Esophagus (tissue), 2 donors: ENCODE measurements at regions not wholly inside any gene's neighbourhood (a gene's known extent, or its start where the extent isn't known, plus 50 kb on each side); places are given as distances from the start of the nearest gene placed in this dataset.
"Not testable (repeated sequence)": the region's sequence is repeated elsewhere in the genome, so short reads cannot be mapped to it uniquely, and the experiment has no call there.

Experiments used
- H3K27ac ChIP-seq, 2 donors: one replicate each; pipeline ENCODE4 v1.5.1; 2013; ENCODE audit warnings: low read depth in 2 of 2, mild to moderate bottlenecking in 2 of 2, inconsistent platforms in 1 of 2, low read length in 1 of 2, moderate library complexity in 1 of 2
- H3K27me3 ChIP-seq, 2 donors: one replicate each; pipeline ENCODE4 v1.6.1; 2013; ENCODE audit warnings: low read length in 2 of 2, control low read depth in 1 of 2, mild to moderate bottlenecking in 1 of 2; ENCODE audit not compliant: insufficient read depth in 2 of 2, control insufficient read depth in 1 of 2
- H3K36me3 ChIP-seq, 2 donors: one replicate each; pipeline ENCODE4 v1.6.1; 2013; ENCODE audit warnings: low read length in 1 of 2; ENCODE audit not compliant: control insufficient read depth in 2 of 2, insufficient read depth in 2 of 2
- H3K4me1 ChIP-seq, 2 donors: one replicate each; pipeline ENCODE4 v1.6.1; 2013; ENCODE audit warnings: low read length in 1 of 2; ENCODE audit not compliant: control insufficient read depth in 2 of 2, insufficient read depth in 2 of 2
- H3K4me3 ChIP-seq, 2 donors: one replicate each; pipeline ENCODE4 v1.5.1; 2013; ENCODE audit warnings: low read length in 2 of 2, mild to moderate bottlenecking in 2 of 2, low read depth in 1 of 2, moderate library complexity in 1 of 2
- H3K9me3 ChIP-seq, 2 donors: one replicate each; pipeline ENCODE4 v1.6.1; 2013; ENCODE audit warnings: mild to moderate bottlenecking in 2 of 2, low read depth in 1 of 2, low read length in 1 of 2, moderate library complexity in 1 of 2; ENCODE audit not compliant: control insufficient read depth in 2 of 2, insufficient read depth in 1 of 2
- WGBS, 2 donors: extraction: QIAGEN DNeasy Blood & Tissue Kit; methylation state at CpG; one replicate each; pipeline ENCODE4 v1.1.7; 2013; 5-methylcytosine and 5-hydroxymethylcytosine counted together
- donor health status: healthy with polysubstance abuse.
- donor health status: Bipolar disorder and iron deficiency.

- H3K9me3 ChIP-seq: no peaks in the 10 kb centered on the region
- no peak overlapping the region for H3K27ac ChIP-seq
- no peak overlapping the region for H3K4me3 ChIP-seq
- H3K27me3 ChIP-seq: no peaks in the 10 kb centered on the region
- H3K36me3 ChIP-seq: no peaks in the 10 kb centered on the region
- H3K4me1 ChIP-seq: peaks cover 0 to 3% of the 10 kb centered on the region in 2 donors
- WGBS, 2 donors: 69 to 77% methylated on average over 14 of the region's 14 CpGs
Observed at GRCh38 chr16:79839466-79840341, 239.2 kb upstream of the MAF start.

GRCh38 chr16:79838496-79839259, 238.1 kb upstream of the MAF start:
- no peak overlapping the region for H3K27ac ChIP-seq

DNA sequence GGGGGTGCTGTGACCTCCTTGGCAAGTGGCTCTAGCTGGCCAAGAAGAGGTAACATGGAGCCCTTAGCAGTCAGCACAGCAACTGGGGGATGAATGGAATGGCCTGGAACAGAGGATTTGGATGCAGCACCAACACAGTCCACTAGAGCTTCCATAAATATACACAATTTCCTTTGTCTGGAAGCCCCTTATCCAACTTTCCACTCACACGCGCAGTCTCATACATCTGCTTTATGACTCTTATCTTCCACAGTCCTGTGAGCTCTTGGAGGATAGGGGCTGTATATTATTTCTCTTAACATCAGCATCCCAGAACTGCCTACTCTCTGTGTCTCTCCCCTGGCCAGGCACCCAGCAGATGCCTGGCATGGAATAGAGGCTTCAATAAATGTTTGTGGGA, 235.6 kb upstream of the MAF start:
- H3K27ac ChIP-seq: no peak overlapping the region
- H3K4me1 ChIP-seq: no peaks in the 10 kb centered on the region
- H3K9me3 ChIP-seq: no peaks in the 10 kb centered on the region
- no peaks in the 10 kb centered on the region for H3K36me3 ChIP-seq
- no peaks in the 10 kb centered on the region for H3K27me3 ChIP-seq
- H3K4me3 ChIP-seq: no peak overlapping the region
- 97 to 100% methylated on average over 2 of the region's 2 CpGs for WGBS, 2 donors

More at GRCh38 chr16:79838496-79839259, 238.1 kb upstream of the MAF start:
- Histone ChIP-seq H3K36me3 (no peaks in the 10 kb centered on the region), H3K4me1 (no peaks in the 10 kb centered on the region), H3K4me3 (no peak overlapping the region), H3K27me3 (no peaks in the 10 kb centered on the region), H3K9me3 (no peaks in the 10 kb centered on the region)
- WGBS, 2 donors: 63 to 65% methylated on average over 19 of the region's 19 CpGs

- Histone ChIP-seq H3K36me3 (no peaks in the 10 kb centered on the region), H3K9me3 (no peaks in the 10 kb centered on the region), H3K27me3 (no peaks in the 10 kb centered on the region), H3K27ac (no peak overlapping the region), H3K4me1 (no peaks in the 10 kb centered on the region), H3K4me3 (no peak overlapping the region)
- WGBS, 2 donors: 89% methylated on average over 7 of the region's 7 CpGs
Observed at GRCh38 chr16:79835194-79835593, 234.7 kb upstream of the MAF start.

GRCh38 chr16:79834720-79835119, 234.2 kb upstream of the MAF start:
- no peaks in the 10 kb centered on the region for H3K9me3 ChIP-seq
- no peaks in the 10 kb centered on the region for H3K4me1 ChIP-seq
- no peaks in the 10 kb centered on the region for H3K27me3 ChIP-seq
- H3K36me3 ChIP-seq: no peaks in the 10 kb centered on the region
- H3K27ac ChIP-seq: no peak overlapping the region
- no peak overlapping the region for H3K4me3 ChIP-seq
- WGBS, 2 donors: 93 to 96% methylated on average over 4 of the region's 4 CpGs

DNA sequence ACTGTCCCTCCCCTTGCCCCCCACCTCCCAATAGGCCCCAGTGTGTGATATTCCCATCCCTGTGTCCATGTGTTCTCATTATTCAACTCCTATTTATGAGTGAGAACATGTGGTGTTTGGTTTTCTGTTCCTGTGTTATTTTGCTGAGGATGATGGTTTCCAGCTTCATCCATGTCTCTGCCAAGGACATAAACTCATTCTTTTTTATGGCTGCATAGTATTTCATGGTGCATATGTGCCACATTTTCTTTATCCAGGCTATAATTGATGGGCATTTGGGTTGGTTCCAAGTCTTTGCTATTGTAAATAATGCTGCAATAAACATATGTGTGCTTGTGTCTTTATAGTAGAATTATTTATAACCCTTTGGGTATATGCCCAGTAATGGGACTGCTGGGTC, 233.5 kb upstream of the MAF start:
- not testable (repeated sequence) for H3K27ac ChIP-seq, H3K9me3 ChIP-seq, H3K27me3 ChIP-seq, H3K4me1 ChIP-seq, H3K4me3 ChIP-seq, H3K36me3 ChIP-seq

DNA sequence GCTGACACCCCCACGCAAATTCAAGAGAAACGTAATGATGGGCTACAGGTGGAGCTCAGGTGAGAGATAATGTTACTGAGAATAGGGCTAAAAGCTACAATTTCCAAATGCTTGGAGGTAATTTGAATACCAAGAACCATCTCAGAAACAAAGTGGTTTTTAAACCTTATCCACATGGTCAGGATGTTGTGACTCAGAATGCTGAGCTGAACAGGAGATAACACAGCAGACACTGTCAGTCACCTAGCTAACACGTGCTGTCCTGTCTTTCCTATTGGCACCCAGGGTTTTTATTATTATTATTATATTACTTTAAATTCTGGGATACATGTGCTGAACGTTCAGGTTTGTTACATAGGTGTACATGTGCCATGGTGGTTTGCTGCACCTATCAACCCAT, 233.0 kb upstream of the MAF start:
- Histone ChIP-seq H3K4me3 (no peak overlapping the region), H3K9me3 (no peaks in the 10 kb centered on the region), H3K4me1 (no peaks in the 10 kb centered on the region), H3K27me3 (no peaks in the 10 kb centered on the region), H3K36me3 (no peaks in the 10 kb centered on the region), H3K27ac (no peak overlapping the region)
- 82% methylated on average over 4 of the region's 4 CpGs for WGBS, 2 donors

DNA sequence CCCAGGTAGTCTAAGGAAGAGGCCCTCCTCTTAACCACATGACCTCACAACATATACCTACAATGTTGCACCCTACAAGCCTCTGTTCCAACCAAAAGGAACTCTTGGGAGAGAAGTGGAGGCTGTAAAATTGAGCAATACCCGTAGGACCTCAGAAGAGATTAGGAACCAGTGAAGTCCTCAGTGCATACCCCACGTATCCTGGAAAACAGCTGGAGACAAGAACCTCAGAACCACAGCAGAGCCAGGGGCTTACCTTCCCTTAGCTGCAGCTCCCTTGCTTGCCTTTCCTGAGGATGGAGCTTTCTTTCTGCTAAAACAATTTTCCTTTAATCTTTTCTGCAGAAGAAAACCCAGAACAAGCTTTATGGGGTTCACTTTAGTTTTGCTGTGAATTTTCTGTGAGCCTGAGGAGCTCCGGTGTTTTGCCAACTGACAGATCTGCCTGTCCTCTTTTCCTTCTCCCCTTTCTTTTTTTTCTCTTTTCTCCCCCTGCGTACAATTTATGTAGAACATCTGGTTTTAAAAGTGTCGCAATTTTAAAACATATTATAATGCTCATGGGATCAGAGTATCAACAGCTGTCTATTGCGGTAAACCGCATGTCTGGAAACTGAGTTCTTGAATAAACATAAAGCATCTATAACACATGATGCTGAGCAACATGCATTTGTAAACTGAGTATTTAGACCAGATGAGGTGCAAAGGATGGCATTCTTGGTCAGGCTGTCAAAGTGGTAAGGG, 226.4 kb upstream of the MAF start:
- WGBS, 2 donors: 80 to 84% methylated on average over 7 of the region's 7 CpGs
- no peak overlapping the region for H3K27ac ChIP-seq
- no peaks in the 10 kb centered on the region for H3K27me3 ChIP-seq
- H3K36me3 ChIP-seq: no peaks in the 10 kb centered on the region
- H3K4me3 ChIP-seq: no peak overlapping the region
- H3K4me1 ChIP-seq: no peaks in the 10 kb centered on the region
- H3K9me3 ChIP-seq: no peaks in the 10 kb centered on the region

GRCh38 chr16:79825002-79825401, 224.5 kb upstream of the MAF start:
- WGBS, 2 donors: 93 to 95% methylated on average over 1 of the region's 1 CpG
- Histone ChIP-seq H3K4me1 (no peaks in the 10 kb centered on the region), H3K36me3 (no peaks in the 10 kb centered on the region), H3K27me3 (no peaks in the 10 kb centered on the region), H3K27ac (no peak overlapping the region), H3K4me3 (no peak overlapping the region), H3K9me3 (no peaks in the 10 kb centered on the region)
